ENCODE measurements at regions not wholly inside any gene's neighbourhood (a gene's known extent, or its start where the extent isn't known, plus 50 kb on each side); places are given as distances from the start of the nearest gene placed in this dataset.

DNA sequence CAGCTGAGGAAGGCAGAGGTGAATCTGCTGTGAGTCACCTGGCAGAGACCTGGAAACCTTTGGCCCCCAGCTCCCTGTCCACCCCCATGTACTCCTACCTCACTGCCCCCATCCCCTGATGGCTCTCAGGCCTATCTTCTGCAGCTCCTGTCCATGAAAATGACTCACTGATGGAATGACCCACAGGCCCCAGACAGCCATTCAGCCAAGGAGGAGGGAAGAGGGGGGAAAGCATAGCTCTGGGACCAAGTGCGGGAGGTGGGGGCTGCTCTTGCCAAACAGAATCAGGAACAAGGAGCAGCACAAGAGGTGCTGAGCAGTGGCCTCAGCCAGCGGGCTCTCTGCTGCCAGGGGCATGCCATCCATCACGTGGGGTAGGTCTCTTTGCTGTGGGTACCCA, 111.4 kb upstream of the C1QTNF9B start:
- no peak for DNase-seq (ENCODE audit: low spot score)

DNA sequence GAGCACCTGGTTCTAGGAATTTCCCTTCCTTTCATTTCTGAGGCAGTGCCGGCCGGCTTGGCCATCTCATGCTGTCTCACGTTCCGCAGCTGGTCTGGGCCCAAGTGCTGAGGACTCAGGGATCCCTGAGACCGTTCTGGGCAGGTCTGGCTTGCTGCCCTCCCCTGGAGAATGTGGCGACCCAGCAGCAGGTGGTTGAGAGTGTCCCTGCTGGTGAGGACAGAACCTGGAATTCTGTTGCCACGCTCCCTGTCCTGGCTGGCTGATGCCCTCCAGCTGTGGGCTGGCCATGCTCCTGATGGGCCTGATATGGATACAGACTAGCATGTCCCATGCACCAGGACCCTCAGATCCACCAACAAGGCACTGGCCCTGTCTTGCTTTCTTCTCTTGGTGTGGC, 114.0 kb upstream of the C1QTNF9B start:
- no peak for DNase-seq (ENCODE audit: low spot score)

DNA sequence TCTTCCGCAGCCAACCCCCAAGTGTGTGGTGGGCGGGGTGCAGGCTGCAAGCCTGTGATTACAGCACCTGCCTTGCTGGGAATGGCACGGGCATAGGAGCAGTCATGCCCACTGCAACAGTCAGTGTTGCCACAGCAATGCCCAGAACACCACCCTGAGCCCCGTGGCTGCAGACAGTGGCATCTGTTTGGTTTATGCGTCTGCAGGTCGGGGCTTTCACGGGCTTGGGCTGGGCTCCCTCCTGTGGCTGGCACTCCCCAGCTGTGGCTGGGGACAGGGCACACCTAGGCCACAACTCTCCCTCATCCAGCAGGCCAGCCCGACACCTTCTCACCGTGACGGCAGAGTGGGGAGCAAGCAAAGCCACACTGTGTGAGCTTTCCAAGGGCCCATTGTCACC, 115.3 kb upstream of the C1QTNF9B start:
- no peak for DNase-seq (ENCODE audit: low spot score)

DNA sequence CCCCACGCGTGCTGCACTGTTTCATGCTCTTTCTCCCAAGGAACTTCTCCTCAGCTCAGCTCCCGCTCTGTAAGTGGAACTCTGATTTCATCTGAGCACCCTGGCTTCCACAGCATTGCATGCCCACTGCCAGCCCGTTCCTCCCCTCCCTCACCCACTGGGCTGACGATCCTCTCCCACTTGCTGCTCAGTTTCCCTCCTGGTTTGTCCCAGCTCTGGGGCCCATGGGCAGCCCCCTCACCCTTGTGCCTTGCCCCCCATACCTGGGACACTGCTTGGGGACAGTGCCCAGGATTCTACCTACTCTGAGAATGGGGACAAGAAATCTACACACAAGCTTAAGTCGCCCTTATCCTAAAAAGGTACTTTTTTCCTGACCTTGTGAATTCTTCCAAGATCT, 115.9 kb upstream of the C1QTNF9B start:
- no peak for DNase-seq (ENCODE audit: low spot score)

DNA sequence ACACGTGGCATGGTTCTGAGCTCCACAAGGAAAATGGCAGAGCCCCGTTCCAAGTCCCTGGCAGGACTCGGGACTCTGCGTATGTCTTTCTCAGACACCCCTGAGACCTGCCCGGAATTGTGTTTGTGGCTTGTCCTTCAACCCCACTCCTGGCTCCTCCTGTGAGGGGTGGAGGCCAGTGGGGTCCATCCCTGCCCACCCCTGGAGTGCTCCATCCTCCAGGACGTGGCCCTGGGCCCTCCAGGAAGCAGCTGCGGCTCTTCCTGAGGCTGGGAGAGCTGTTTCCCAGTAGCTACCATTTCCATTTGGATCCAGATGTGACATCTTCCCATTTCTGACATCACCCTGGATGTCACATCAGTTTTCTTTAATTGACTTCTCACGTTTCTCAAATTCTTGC, 118.7 kb upstream of the C1QTNF9B start:
- DNase-seq (ENCODE audit: low spot score) = no peak

DNA sequence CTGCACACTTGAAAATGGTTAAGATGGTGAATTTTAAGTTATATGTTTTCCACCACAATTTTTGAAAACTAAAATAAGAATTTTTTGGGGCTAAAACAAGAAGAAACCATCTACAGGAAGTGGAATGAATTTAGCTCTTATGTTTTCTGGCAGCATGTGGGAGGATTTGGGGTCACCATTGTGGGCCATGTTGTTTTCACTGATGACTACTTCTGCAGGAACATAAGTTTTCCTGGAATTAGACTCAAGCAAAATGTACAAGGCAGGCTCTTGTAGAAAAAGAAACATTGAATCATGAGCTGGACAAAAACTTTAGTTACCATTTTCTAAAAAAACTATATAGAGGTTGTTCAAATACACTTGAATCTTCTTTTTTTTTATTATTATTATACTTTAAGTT, 125.3 kb upstream of the C1QTNF9B start:
- DNase-seq (ENCODE audit: low spot score) = no peak

DNA sequence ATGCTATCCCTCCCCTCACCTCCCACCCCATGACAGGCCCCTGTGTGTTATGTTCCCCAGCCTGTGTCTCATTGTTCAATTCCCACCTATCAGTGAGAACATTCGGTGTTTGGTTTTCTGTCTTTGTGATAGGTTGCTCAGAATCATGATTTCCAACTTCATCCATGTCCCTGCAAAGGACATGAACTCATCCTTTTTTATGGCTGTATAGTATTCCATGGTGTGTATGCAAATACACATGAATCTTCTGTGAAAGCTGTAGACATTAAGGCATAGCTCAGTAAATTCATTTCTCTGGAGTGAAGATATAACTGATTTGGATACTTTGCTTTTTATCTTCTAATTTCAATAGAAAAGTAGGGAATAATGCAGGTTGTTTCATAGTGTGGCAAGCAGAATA, 125.8 kb upstream of the C1QTNF9B start:
- no peak for DNase-seq (ENCODE audit: low spot score)

DNA sequence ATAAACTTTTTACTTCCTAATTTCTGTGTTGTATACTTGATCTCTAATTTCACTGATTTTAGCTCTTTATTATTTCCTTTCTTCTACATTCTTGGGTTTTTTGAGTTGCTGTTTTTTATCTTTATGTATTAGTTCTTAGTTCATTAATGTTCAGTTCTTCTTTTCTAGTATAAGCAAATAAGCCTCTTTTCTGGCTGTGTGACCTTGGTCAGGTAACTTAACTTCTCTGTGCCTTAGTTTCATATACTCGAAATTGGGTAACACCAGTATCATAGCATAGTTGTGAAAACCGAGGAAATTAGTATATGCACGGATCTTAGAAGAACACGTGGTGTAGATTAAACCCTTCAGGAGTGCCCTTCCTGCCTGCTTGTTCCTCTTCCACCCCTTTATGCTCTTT, 130.2 kb upstream of the C1QTNF9B start:
- no peak for DNase-seq (ENCODE audit: low spot score)

DNA sequence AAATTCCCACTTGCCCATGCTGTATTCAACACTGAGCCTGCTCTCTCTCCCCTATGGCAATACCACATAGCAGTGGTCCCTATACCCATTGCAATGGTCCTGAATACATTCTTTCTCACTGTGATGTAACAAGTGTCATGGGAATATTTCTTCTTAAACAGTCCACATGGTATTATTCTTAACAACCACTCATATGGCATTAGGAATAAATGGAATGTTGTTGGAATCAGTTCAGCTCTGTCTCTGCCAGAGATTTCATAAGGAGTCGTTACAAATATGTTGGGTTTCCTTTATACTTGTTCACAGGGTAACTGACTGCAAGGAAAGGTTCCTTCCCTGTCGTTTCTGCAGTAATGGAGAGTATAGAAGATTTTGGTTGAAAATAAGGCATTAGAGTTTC, 128.3 kb upstream of the SPATA13 start:
- no peak for DNase-seq (ENCODE audit: low spot score)

DNA sequence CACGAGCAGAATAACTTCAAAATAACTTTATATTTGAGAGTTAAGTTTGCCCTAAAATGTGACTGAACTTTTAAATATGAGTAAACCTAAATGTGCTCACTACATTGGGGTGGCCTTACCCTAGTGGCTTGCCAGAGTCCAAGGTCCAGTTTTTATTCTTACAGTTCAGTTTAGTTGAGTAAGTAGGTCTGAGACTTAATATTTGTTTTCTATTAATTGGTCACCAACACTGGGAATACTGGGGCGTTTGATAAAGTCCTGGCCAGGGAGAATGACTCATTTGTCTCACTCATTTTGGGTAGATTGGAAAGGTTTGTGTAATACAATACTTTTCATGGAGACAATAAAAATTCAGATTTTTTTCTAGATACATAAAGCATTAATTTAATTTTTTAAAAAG, 127.8 kb upstream of the SPATA13 start:
- no peak for DNase-seq (ENCODE audit: low spot score)

DNA sequence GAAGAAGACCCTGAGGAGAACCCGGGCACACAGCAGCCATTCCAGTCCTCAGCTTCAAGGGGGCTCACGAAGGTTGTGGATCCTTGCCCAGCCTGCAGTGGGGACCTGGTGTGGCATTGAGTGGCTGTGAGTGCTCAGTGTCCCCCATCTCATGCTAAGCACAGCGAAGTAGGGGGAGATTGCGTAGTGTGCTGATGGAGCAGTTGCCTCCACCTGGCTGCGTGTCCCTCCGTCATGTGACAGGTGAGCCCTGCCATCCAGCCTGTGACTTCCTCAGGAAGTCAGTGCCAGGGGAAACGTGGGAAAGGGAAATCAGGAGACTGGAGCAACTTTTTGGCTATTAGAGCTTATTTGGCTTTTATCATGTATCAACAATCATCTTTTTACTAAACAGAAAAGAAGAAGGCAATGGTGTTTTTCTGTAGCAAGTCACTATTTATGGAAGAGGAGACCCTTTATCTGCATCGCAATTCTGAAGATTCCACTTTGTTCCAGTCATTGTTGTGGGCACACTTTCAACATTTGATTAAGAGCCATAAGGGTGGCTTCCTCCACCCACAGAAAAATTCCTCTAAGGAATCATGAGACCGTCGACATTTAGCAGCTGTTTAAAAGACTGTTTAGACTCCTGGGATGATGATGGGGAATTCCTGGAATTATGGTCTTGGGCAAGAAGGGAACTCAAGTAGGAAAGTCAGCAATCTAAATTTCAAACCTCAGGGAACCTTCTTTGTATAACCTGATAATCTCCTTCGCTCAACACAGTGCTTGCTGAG, 126.8 kb upstream of the SPATA13 start:
- DNase-seq (ENCODE audit: low spot score) = no peak

DNA sequence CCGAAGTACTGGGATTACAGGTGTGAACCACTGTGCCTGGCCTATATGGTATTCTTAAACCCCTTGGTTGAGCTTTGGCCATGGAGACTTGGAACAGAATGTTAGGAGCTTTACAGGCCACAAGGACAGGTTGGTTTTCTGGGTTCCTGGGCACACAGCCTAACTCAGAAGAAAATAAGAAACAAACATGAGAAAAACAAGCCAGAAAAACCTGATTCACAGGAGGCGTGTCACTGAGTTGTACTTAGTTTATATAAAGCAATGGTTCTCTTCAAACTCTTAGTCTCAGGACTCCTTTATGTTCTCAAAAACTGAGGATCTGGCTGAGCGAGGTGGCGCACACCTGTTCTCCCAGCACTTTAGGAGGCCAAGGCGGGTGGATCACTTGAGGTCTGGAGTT, 125.1 kb upstream of the SPATA13 start:
- no peak for DNase-seq (ENCODE audit: low spot score)

DNA sequence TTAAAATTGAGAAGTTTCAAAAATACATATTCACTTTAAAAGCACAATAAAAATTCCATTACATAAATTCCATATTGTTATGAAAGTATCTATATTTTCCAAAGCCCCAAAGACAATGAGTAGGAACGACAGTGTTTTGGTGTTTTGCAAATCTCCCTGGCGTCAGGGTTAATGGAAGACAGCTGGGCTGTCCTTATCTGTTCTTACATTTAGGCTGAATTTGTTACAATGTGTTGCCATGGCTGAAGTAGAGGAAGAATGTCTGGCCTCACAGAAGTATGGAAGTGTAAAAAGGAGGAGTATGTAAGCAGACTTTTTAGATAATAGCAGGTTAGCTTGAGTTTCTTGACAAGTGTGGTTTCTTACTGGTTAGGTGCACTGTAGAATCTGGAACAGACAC, 124.4 kb upstream of the SPATA13 start:
- DNase-seq (ENCODE audit: low spot score) = no peak

DNA sequence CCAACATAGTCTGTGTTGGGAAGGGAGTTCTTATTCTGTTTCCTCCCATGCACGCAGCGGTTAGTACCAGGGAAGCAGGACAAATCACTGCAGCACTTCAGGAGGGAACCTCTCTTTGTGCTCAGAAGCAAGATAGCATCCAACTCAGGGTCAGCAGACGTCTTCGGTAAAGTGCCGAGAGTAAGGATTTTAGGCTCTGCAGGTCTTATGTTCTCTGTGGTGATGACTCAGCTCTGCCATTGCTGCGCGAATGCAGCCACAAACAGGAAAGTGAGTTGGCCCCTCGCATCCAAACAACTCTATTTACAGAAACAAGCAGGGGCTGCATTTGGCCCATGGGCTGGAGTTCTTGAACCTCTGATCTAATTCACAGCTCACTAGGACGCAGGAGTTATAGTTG, 122.1 kb upstream of the SPATA13 start:
- DNase-seq (ENCODE audit: low spot score) = no peak

DNA sequence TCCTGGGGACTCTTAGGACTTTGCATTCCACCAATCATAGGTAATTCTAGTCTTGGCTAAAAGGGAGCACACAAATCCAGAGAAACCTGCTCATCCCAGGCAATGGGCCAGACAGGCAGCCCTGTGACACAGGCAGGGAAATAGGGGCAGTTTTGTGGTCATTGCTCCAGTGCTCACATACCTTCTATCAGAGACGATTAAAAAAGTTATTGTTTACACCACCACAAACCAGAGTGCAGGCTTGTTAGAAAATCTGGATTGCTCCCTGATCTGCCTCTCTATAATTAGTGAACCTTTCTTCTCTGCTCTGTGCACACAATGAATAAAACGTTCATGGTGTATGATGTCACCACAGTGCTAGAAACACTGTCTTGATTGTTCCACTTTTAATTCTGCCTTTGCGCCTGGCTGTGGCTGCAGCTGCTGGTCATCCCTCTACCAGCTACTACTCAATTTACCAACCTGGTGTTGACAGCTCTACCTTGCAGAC, 121.6 kb upstream of the SPATA13 start:
- no peak for DNase-seq (ENCODE audit: low spot score)

DNA sequence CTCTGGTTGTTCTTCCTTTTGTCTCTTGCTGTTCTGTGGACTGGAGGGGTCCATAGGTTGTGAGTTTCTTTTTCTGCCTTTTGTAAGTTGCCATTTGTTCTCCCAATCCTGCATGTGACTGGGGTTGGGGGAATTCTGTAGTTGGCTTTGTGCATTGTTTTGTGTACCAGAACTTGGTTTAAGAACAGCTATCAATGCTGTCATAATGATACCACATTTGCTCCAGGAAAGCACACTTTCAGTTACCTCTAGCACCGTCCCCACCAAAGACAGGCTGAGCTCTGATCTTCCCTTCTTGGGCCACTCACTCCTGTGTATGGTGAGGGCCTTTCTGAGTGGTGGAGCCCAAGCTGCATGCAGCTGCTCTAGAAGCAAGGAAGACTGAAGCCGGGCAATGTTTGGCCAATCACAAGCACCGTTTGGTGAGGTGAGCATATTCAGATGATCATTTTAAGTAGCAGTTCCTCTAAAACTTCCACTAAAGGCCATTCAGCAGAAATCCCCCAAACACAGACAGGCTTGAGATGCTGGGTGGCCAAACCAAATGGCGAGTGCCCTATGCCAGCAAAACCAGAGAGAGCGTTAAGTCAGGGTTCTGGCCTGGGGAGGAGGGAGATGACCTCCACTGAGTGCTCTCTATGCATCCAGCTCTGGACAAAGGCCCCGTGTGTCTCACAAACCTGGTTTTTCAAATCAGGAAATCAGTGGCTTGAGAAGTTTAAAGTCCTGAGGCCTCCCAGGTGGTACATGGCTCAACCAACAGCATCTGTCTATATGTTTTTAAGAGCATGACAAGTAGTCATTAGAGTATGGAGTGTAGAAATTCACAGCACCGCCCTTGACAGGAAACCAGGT, 120.7 kb upstream of the SPATA13 start:
- no peak for DNase-seq (ENCODE audit: low spot score)

DNA sequence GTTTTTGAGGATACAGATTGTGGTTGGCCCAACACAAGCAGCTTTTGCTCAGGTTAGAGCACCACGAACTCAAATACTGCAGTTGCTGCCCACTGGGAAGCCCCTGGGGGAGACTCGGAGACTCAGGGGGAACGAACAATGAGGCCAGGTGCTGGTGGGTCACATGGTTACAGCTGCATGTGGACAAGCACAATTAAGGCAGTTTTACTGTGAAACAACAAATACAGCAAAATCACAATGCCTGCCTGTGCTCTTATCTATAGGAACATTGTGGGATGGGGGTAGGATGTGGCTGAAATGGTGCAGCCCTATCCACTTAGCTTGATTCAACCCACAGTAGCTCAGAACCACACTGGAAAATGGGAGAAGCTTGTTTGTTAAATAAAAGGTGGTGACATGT, 119.7 kb upstream of the SPATA13 start:
- DNase-seq (ENCODE audit: low spot score) = peak; percentile 72

DNA sequence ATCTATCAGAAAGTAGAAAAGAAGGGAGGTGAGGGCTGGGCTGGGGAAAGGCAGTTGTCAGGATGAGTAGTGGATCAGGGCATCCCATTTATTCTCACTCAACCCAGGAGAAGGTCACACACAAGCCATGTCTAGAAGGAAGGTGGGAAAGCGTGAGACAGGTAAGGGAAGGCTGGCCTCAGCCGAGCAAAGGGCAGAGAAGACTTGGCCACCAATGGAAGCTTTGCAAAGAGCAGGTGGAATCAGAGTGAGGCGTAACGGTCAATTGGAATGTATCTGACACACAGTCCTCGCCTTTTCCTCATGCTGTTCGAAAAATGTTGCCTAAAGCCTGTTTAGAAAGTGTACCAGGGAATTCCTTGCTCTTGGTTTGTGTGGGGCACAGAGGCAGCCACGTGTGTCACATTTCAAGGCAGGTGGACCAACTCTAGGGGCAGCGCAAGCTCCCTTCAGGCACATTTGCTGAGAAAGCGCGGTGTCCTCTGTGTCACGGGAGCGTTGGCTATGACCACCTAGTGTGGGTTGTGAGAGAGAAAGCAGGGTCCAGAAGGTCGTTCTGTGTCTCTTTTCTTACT, 118.8 kb upstream of the SPATA13 start:
- DNase-seq (ENCODE audit: low spot score) = no peak

DNA sequence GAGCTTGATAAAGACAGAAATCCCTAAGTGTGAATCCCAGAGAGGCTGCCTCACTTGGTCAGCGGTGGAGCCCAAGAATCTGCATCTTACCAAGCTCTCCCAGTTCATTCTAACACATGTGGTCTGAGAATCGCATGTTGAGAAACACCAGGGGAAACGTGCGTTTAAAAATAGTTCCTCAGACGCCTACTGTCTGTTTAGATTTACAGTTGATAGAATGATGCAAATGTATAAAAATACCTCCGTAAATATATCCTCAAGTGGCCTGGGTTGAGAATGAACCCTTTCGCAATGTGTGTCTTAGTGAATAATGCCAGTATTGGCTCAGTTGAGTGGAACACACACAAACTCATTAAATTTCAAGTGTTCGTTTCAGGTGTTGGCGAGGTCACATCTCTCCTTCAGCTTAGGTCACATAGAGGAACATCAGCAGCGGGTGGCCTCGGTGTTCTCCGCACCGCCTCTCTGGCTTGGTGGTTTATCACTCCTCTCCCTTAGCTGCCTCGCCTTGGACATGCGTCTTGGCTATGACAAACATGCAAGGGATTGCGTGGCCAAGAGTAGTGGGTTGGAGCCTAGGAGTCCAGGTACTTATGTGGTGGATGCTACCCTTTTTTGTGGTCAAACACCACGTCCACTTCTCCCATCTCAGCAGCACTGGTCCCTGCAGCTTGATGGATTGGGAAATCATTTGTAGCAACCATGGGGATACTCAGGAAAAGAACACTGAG, 117.6 kb upstream of the SPATA13 start:
- no peak for DNase-seq (ENCODE audit: low spot score)

DNA sequence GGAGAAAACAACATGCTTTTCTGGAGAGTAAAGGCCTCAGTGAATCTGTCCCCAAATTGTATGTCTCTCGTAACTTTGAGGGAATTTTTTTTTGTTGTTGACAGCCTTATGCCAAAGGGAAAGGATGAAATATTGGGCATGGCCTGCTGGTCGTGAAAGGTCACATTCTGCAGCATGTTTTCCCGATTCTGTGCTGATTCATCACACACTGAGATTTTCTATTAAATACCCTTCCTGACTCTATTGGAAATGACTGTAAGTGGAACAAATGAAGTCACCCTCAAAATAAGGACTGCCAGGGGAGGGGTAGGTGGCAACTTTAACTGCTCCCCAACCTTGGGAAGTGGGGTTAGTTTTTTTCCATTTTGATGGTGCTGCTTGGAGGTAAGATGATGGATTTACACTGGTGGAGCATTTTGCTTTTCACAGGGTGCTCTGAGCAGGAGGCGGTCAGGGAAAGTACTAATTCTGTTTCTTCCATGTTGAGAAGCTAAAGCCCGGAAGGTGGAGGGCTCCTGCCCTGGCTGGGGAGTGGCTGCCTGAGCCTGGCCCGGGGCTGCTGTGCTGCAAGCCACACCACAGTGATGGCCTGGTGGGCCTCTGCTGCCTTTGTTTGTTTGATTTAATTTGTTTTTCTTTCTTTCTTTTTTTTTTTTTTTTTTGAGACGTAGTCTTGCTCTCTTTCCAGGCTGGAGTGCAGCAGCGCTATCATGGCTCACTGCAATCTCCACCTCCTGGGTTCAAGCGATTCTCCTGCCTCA, 116.8 kb upstream of the SPATA13 start:
- no peak for DNase-seq (ENCODE audit: low spot score)

DNA sequence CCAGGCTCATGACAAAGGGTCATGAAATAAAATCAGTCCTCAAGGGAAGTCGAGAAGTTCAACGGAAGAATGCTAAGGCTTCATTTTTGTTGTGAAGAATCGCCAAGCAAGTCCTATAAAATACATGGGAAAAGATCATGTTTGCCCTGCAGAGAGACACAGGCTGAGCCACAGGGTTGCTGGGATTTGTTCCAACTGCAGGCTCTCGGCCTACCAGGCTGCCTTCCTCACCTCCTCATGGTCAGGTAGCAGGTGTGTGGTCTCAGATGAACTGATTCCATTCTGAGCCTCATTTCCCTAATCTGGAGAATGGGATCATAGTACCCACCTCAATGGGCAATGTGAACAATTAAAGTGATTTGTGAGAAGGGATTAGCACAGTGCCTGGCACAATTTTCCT, 114.9 kb upstream of the SPATA13 start:
- no peak for DNase-seq (ENCODE audit: low spot score)

DNA sequence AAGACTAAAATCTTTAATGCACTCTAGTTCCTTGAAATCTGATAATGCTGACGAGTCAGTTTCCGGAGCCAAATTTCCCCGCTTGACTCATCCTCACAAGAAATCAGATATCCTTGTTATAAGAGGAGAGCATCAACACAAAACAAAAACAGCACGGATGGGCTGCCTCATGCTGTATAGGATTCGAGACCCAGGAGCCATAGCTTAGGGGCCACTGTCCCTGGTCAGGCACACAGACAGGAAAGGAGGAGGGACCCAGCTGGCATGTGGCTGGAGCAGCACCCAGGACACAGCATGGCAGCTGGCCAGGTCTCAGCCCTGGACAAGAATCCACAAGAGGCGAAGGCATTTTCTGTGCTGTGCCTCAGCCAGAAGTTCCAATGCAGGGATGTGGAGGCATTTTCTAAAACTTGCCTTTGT, 110.2 kb upstream of the SPATA13 start:
- no peak for DNase-seq (ENCODE audit: low spot score)
